ENCODE measurements at regions not wholly inside any gene's neighbourhood (a gene's known extent, or its start where the extent isn't known, plus 50 kb on each side); places are given as distances from the start of the nearest gene placed in this dataset.

DNA sequence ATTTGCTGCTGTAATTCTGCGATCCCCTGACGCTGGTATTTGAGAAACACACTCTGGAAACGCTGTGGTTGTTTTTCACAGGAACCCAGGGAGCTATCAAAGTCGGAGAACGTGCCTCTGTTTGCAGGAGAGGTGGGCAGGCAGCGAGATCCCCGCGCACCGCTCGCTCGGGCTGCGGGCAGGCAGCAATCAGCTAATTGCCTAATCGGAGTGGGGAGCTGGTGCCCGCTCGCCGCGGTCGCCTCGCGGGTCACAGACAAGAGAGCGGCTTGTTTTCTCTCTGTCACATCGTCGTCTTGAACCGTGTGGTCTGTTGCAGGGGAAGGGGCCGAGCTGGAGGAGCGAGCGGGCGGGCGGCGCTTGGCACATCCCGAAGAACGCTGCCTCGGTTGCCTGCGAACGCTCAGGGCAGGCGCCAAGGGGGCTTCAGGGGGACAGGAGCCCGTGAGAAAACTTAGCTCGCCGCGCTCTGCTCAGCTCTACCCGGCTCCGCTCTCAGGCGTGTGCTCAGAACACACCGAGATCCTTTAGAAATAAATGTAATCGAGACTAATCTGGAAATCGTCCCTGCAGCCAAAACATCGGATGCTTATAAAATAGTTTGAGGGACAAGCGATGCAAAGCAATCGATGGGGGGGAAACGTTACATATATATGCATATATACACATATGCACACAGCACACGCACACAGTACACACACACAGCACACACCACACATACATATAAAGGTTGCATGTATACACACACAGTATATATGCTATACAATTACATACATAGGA is 93.6 kb upstream of the SMYD2 start:
- DNase-seq (ENCODE audit: low read depth, low spot score) (no peak), FAIRE-seq (no peak), ATAC-seq (no peak)
- no peak overlapping the region for H3K27ac ChIP-seq (ENCODE audit: control insufficient read depth, insufficient read depth)
- BruUV-seq (replicated peaks) = no TSS peak
- no peak overlapping the region for H3K4me2 ChIP-seq (ENCODE audit: control insufficient read depth, insufficient read depth)
- intact Hi-C loops (cut with micrococcal nuclease; ENCODE audit: unreplicated experiment) = no loop called here
- ChIA-PET POLR2A (no interaction called here), RAD21 (ENCODE audit: unreplicated experiment) (no interaction called here), CTCF (no interaction called here), SMC1A (ENCODE audit: uncharacterized antibody, unreplicated experiment) (no interaction called here)
- H4K20me1 ChIP-seq (ENCODE audit: control insufficient read depth, insufficient read depth) = no peaks in the 10 kb centered on the region
- no peak overlapping the region for H2AFZ ChIP-seq (ENCODE audit: control insufficient read depth, low read depth, low read length)
- H3K79me2 ChIP-seq (ENCODE audit: control insufficient read depth, insufficient read depth, low read length) = no peaks in the 10 kb centered on the region
- no peak overlapping the region for H3K4me3 ChIP-seq
- WGBS (ENCODE audit: insufficient coverage, insufficient replicate concordance, low lambda C conversion rate, missing lambda C conversion rate) = 40% methylated on average over 37 of the region's 51 CpGs
- no peaks in the 10 kb centered on the region for H3K36me3 ChIP-seq (ENCODE audit: control insufficient read depth in 2 of 2, insufficient read depth in 2 of 2, low read length in 1 of 2)
- TF ChIP-seq CREM (IDR thresholded peaks at IDR 0.05; ENCODE audit: low read depth) = no peak
- TF ChIP-seq RCOR1 (conservative IDR thresholded peaks at IDR 0.05; ENCODE audit: low read depth, low read length) = no peak
- no peaks in the 10 kb centered on the region for H3K9me3 ChIP-seq (replicated peaks; ENCODE audit: control insufficient read depth, insufficient read depth, low read length)
- in situ Hi-C loops (cut with MboI) = no loop called here
- no peak overlapping the region for H3K9ac ChIP-seq (ENCODE audit: control insufficient read depth, insufficient read depth, low read length)
- H3K4me1 ChIP-seq (ENCODE audit: control insufficient read depth, insufficient read depth, low read length) = no peaks in the 10 kb centered on the region
- peaks cover 0 to 9% of the 10 kb centered on the region in 2 experiments; a peak in 1 of 4 replicates for H3K27me3 ChIP-seq (replicated peaks in 1 of 2; ENCODE audit: control insufficient read depth in 2 of 2, insufficient read depth in 2 of 2, low read length in 1 of 2)

DNA sequence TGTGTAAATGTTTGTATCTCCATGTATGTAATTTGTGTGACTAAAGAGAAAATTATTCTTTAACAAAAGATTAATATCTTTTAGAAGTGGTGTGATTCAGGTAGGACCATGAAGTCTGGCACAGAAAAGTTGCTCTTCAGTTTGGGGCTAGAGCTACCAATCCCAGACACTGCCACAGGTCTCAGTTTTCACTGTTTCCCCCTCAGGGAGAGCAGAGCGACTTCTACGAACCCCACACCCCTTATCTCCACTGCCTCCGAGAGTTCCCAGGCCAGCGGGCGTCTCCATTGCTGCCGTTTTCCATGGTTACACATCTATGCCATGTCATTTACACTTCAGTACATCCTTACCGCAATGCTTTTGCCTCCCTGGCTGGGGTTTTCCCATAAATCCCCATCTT is 93.0 kb upstream of the SMYD2 start:
- H3K4me3 ChIP-seq = no peak overlapping the region
- in situ Hi-C loops (cut with MboI) (no loop called here), intact Hi-C loops (cut with micrococcal nuclease; ENCODE audit: unreplicated experiment) (no loop called here)
- POLR2A ChIA-PET = no interaction called here
- FAIRE-seq (no peak), DNase-seq (ENCODE audit: low read depth, low spot score) (no peak), ATAC-seq (no peak)
- no peaks in the 10 kb centered on the region for H3K79me2 ChIP-seq (ENCODE audit: control insufficient read depth, insufficient read depth, low read length)
- BruUV-seq (replicated peaks) = no TSS peak
- 1% methylated on average over 7 of the region's 7 CpGs for WGBS (ENCODE audit: insufficient coverage, insufficient replicate concordance, low lambda C conversion rate, missing lambda C conversion rate)
- no peaks in the 10 kb centered on the region for H3K36me3 ChIP-seq (ENCODE audit: control insufficient read depth in 2 of 2, insufficient read depth in 2 of 2, low read length in 1 of 2)
- SMC1A ChIA-PET (ENCODE audit: uncharacterized antibody, unreplicated experiment) = interaction anchor here (0.5 kb wide), 1 partner anchor 494 kb away, joined by 4 read pairs; no protein-coding TSS in a partner anchor
- no peaks in the 10 kb centered on the region for H3K9me3 ChIP-seq (replicated peaks; ENCODE audit: control insufficient read depth, insufficient read depth, low read length)
- no peaks in the 10 kb centered on the region for H4K20me1 ChIP-seq (ENCODE audit: control insufficient read depth, insufficient read depth)
- no peak overlapping the region for H3K27ac ChIP-seq (ENCODE audit: control insufficient read depth, insufficient read depth)
- H2AFZ ChIP-seq (ENCODE audit: control insufficient read depth, low read depth, low read length) = no peak overlapping the region
- no peak overlapping the region for H3K4me2 ChIP-seq (ENCODE audit: control insufficient read depth, insufficient read depth)
- no peaks in the 10 kb centered on the region for H3K4me1 ChIP-seq (ENCODE audit: control insufficient read depth, insufficient read depth, low read length)
- RAD21 ChIA-PET (ENCODE audit: unreplicated experiment) = no interaction called here
- no peak overlapping the region for H3K9ac ChIP-seq (ENCODE audit: control insufficient read depth, insufficient read depth, low read length)
- H3K27me3 ChIP-seq (replicated peaks in 1 of 2; ENCODE audit: control insufficient read depth in 2 of 2, insufficient read depth in 2 of 2, low read length in 1 of 2) = peaks cover 0 to 9% of the 10 kb centered on the region in 2 experiments; a peak in 1 of 4 replicates
- CTCF ChIA-PET = no interaction called here
- no peak for TF ChIP-seq SP1 (IDR thresholded peaks at IDR 0.05; ENCODE audit: low read depth, low read length)
- TF ChIP-seq SREBF1 (IDR thresholded peaks at IDR 0.05; ENCODE audit: low read length) = no peak
- no peak for TF ChIP-seq POLR2AphosphoS5 (IDR thresholded peaks at IDR 0.05; ENCODE audit: low read length)
- TF ChIP-seq GABPA (IDR thresholded peaks at IDR 0.05; ENCODE audit: low read depth) = no peak
- TF ChIP-seq, protein P1, sequence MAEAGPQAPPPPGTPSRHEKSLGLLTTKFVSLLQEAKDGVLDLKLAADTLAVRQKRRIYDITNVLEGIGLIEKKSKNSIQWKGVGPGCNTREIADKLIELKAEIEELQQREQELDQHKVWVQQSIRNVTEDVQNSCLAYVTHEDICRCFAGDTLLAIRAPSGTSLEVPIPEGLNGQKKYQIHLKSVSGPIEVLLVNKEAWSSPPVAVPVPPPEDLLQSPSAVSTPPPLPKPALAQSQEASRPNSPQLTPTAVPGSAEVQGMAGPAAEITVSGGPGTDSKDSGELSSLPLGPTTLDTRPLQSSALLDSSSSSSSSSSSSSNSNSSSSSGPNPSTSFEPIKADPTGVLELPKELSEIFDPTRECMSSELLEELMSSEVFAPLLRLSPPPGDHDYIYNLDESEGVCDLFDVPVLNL (IDR thresholded peaks at IDR 0.05; ENCODE audit: low read depth, low read length) = no peak
- no peak for TF ChIP-seq STAT1 (conservative IDR thresholded peaks at IDR 0.05)
- TF ChIP-seq, protein P2, sequence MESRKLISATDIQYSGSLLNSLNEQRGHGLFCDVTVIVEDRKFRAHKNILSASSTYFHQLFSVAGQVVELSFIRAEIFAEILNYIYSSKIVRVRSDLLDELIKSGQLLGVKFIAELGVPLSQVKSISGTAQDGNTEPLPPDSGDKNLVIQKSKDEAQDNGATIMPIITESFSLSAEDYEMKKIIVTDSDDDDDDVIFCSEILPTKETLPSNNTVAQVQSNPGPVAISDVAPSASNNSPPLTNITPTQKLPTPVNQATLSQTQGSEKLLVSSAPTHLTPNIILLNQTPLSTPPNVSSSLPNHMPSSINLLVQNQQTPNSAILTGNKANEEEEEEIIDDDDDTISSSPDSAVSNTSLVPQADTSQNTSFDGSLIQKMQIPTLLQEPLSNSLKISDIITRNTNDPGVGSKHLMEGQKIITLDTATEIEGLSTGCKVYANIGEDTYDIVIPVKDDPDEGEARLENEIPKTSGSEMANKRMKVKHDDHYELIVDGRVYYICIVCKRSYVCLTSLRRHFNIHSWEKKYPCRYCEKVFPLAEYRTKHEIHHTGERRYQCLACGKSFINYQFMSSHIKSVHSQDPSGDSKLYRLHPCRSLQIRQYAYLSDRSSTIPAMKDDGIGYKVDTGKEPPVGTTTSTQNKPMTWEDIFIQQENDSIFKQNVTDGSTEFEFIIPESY (IDR thresholded peaks at IDR 0.05) = no peak
- no peak for TF ChIP-seq DPF2 (IDR thresholded peaks at IDR 0.05)
- TF ChIP-seq, protein P3, sequence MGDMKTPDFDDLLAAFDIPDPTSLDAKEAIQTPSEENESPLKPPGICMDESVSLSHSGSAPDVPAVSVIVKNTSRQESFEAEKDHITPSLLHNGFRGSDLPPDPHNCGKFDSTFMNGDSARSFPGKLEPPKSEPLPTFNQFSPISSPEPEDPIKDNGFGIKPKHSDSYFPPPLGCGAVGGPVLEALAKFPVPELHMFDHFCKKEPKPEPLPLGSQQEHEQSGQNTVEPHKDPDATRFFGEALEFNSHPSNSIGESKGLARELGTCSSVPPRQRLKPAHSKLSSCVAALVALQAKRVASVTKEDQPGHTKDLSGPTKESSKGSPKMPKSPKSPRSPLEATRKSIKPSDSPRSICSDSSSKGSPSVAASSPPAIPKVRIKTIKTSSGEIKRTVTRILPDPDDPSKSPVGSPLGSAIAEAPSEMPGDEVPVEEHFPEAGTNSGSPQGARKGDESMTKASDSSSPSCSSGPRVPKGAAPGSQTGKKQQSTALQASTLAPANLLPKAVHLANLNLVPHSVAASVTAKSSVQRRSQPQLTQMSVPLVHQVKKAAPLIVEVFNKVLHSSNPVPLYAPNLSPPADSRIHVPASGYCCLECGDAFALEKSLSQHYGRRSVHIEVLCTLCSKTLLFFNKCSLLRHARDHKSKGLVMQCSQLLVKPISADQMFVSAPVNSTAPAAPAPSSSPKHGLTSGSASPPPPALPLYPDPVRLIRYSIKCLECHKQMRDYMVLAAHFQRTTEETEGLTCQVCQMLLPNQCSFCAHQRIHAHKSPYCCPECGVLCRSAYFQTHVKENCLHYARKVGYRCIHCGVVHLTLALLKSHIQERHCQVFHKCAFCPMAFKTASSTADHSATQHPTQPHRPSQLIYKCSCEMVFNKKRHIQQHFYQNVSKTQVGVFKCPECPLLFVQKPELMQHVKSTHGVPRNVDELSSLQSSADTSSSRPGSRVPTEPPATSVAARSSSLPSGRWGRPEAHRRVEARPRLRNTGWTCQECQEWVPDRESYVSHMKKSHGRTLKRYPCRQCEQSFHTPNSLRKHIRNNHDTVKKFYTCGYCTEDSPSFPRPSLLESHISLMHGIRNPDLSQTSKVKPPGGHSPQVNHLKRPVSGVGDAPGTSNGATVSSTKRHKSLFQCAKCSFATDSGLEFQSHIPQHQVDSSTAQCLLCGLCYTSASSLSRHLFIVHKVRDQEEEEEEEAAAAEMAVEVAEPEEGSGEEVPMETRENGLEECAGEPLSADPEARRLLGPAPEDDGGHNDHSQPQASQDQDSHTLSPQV (IDR thresholded peaks at IDR 0.05) = no peak
- no peak for TF ChIP-seq RUNX3 (IDR thresholded peaks at IDR 0.05; ENCODE audit: low read length)

Measured in GM12878 (cell line).